Midbrain (tissue), 1 donor: ENCODE measurements at regions not wholly inside any gene's neighbourhood (a gene's known extent, or its start where the extent isn't known, plus 50 kb on each side); places are given as distances from the start of the nearest gene placed in this dataset.

ENCODE experiments used
- DNase-seq: peaks from one replicate; lab custom pipeline; 2025; lab: John Stamatoyannopoulos, UW

DNA sequence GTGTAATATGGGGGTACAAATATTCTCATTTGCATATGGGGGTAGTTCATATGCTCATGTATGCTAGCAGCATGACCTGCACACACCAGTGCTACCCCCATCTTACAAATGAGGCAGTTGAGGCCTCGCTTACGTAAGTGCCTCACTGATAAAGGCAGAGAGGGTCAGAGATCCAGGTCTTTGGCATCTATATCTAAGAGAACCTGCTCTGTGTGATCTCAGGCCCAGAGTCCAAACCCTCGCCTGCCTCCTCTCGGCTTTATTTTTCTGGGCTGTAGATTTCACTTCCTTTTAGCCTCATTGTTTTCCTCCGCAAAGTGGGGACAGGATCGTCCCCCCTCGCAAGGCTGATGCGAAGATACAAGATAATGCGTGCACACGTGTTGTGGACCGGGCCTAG is 325.2 kb downstream of the MN1 start:
- no peak for DNase-seq

DNA sequence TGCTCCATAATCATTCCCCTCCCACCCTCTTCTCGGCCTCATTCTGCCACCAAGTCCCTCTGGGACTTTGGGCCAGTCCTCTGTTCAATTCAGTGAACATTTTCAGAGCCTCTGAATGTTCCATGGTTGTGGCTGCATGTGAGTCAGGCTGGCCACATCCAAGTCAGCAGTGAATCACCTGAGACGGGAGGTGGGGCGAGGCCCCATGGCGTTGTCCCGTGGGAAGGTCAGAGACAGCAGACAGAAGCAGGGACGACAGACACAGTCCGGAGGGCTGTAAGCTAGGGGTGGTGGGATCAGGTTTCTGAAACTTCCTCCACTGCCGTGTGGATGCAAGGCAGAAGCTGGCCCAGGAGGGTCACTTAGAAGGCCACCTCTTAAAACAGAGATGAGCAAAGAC is 324.8 kb downstream of the MN1 start:
- DNase-seq: no peak

- DNase-seq: no peak
Measured at GRCh38 chr22:27477171-27477570, 324.4 kb downstream of the MN1 start.

DNA sequence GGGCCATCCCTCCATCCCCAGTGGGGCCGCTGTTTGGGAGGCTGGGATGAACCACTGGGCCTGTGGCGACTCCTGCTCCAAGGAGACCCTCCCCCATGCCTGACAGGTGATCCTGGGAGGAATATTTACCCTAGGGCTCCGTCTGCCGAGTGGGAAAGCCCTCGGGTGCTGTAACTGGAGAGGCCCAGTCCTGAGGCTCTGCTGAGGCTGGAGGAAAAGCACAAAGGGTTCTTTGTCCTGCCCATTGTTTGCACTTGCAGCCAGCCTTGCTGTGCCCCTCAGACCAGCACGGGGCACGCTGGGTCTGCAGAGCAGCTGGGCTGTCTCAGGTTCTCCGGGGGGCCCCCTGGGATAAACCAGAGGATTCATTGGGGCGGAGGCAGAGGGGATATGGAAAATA is 321.1 kb downstream of the MN1 start:
- DNase-seq: peak; percentile 64

- no peak for DNase-seq
Measured at GRCh38 chr22:27482402-27482801, 319.2 kb downstream of the MN1 start.

DNA sequence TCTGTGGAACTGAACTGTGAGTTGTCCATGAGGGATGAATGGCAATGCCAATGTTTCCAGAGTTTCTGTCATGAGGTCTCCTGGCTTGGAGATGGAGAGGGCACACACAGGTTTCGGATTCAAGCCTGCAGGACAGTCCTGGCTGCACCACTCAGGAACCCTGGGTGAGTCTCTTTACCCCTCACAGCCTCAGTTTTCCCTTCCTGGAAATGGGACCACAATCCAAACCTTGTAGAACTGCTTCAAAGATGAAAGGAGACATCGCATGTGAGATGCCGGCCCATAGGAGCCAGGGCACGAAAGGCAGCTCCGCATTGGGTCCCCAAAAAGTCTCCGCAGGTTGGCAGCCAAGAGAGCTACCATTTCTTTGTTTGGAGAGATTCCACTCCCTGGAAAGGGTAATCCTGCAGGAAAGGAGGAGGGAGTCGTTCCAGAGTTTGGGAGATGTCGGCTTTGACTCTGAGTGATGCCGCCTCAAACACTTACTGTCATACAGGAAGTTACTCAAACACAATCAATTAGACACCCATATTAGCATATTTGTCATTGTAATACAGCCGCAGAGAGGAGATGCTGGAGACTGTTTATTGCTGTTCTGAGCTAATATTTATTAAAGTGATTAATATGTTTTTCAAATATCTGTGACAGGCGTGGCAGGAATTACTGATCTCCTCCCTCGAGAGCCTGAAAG is 318.3 kb downstream of the MN1 start:
- no peak for DNase-seq

GRCh38 chr22:27485842-27486241 is 315.7 kb downstream of the MN1 start:
- no peak for DNase-seq

- no peak for DNase-seq
Measured at GRCh38 chr22:27487600-27488452, 313.7 kb downstream of the MN1 start.

DNA sequence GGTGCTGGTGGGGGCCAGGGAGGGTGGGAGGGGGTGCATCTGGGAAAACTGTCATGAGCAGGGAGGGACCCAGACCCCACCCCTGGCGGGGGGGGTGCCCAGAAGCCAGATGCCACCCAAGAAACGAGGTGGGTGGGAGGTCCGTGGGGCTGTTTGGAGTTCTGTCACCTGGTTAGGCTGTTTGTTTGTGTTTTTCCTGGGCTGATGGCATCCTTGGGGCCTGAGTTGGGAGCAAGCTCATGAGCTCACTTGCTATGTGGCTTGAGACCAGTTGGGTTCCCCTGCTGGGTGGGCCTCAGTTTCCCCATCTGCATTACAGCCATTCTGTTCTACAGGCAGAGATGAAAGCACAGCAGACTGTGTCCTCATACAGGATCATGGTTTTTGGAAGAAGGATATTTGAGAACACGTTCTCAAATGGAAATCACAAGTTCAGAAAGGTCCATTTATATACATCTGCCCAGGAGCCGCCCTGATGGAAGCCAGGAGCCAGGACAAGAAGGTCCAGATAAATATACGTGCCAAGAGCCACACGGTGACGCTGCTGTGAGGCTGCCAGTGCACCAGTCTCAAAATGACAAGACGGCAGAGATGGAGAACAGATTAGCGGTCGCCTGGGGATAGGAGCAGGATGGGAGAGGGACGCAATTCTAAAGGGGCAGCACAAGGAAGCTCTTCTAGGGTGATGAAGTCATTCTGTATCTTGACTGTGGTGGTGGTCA is 312.9 kb downstream of the MN1 start:
- no peak for DNase-seq

DNA sequence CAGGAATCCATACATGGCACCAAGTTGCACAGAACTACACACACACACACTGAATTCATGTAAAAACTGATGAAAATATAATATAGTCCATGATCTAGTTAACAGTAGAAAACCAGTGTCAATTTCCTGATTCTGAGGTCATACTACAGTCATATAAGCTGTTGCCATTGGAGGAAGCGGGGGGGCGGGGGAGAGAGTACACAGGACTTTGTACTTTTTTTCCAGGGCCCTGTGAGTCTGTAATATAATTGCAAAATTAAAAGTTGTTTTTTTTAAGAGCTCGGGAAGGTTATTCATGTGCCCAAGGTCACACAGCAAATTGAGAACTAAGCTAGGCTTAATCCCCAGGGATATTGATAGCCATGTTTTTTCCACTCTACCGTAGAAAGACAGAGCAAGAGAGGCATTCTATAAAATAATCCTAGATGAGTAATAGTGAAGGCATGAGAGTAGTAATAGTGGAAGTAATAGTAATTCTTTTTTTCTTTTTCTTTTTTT is 312.3 kb downstream of the MN1 start:
- DNase-seq: no peak

DNA sequence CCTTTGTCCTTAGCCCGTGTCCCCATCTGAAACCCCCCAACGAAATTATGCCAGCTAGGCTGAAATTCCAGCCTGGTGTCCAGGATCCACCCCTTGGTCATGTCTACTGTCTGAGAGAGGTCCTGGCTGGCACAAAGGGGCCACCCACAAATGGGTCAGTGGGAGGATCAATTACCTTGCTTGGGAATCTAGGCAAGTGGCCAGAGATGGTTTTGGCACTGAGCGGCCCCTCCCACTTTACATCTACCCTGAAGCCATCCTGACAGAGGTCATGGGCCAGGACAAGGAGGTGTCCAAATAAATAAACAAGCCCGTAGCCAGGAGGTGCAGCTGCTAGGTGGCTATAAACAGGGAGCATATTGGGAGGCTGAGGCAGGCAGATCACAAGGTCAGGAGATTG is 311.5 kb downstream of the MN1 start:
- DNase-seq: no peak

DNA sequence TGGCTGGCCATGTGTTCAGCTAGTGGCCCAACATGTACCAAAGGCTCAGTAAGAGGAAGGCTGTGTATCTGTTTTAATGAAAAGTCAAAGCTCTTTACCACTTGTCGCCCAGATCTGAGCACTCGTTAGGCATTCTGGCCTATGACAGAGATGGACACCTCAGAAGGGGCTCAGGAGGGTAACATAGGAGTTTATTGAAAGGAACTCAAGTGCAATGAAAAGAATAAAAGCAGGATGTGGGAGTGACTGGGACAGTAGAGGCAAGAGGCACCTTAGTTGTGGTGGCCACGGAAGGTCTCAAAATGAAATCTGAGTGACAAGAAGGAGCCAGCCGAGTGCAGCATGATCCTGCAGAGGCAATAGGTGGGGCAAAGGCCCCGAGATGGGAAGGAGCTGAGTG is 309.7 kb downstream of the MN1 start:
- DNase-seq: no peak

DNA sequence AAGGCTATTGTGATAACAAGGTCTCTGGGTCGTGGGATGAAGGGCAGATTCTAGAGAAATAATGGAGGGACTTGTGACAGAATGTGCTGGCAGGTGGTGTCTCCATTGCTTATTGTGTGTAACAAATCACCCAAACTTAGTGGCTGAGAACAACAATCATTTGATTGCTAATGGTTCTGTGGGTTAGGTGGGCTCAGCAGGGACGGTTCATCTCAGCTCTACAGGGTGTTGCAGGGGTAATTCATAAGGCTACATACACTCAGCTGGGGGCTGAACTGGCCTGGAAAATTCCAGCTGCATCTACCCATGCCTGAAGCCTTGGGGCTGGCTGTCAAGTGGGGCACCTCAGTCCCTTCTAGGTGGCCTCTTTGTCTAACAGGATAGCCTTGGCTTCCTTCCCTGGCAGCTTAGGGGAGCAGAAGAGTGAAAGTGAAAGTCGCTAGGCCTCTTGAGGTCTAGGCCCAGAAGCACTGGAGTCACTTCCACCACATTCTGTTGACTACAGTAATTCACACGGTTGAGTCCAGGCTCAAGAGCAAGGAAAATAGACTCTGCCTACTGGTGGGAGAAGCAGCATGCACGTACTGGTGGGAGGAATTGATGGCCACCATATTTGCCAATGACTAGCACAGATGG is 308.9 kb downstream of the MN1 start:
- DNase-seq: no peak

DNA sequence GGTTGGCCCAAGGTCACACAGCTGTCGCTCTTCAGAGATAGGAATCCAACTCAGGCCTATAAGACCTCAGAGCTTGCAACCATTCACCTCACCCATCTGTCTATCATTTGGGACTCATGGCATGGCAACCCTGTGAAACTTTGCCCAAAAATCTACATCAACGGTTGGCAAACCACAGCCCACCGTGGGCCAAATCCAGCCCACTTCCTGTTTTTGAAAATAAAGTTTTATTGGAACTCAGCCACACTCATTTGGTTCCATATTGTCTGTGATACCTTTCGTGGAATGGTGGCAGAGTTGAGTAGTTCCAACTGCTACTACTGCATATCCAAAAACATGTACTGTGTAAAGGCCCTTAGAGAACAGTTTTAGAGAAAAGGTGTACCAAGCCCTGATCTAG is 307.8 kb downstream of the MN1 start:
- no peak for DNase-seq

DNA sequence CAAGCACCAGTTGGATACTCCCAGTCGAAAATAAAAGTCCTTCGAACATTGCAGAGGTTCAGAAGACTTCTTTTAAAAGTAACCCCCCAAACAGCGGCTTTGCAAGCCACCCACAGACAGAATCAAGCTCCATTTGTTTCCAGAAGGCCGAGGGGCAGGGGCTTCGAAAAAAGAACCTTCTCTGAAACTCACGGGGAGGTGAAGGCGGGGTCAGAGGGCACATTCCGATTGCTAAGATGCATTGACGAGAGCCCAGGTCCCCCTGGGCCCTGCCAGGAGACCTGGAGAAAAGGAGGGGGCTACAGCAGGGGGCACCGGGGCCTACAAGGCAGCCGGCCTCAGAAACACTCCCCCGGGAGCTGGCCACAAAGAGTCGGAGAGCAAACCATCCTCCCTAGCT is 306.8 kb downstream of the MN1 start:
- DNase-seq: no peak

DNA sequence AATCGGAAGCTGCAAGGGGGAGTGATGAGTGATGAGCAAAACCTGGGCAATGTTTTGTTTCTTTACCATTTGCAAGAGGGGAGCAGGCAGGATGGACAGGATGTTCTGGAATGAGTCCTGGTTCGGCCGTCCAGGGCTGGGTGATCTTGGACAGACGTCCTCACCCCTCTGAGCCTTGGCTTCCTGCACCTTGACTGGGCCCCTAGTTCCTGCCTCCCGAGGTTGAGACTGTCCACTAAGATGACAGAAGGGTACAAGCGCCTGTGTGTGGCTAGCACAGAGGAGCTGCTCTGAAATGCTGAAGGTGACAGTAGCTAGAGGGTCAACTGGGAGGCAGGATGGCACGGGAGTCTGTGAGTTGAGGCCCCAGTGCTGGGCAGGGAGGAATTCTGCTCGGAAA is 306.2 kb downstream of the MN1 start:
- no peak for DNase-seq

DNA sequence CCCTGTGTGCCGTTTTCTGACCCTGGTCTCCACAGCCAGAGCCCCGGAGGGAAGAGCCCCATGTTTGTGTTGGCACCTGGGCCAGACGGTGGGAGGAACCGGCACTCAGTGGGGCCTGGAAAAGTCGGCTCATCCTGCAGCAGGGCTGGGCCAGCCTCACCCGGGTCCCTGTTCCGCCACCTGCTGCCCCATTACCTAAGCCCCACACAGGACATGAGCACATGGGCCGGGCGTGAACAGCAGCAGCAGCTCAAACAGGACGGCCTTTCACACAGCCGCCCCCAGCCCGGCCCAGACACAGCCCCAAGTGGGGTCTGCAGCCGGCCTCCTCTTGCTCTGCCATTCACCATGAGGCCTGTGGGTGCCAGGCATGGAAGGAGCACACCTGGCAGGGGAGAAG is 302.4 kb downstream of the MN1 start:
- DNase-seq: no peak

DNA sequence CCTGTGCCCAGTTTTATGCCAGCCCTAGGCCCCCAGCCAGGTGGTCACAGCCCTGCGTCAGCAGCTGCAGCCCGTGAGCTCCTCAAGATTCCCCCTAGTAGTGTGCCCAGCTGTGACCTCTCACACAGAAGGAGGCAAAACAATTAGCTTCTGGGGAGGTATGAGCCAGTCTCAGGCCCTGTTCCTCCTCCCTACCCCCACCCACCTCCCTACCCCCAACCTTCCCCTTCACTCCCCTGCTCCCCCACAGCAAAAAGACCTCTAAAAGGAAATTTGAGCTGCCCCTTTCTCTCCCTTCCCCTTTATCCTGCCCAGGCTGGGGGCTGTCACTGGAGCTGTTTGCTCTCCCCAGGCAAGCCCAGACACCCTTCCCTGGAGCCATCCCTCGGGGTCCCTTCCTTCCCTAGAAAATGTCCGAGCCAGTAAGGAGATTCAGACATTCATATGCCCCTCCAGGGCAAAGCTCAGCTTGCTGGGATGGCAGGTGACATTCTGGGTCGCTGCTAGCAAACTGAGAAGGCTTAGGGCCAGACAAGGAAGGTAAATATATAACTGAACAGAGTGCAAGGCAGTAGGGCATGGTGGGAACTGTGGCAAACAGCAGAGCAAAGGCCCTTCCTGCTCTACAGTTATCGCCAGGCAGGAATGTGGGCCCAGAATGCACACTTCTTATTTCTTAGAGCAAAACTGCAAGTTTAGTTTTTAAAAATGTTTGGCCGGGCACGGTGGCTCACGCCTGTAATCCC is 300.2 kb downstream of the MN1 start:
- no peak for DNase-seq

GRCh38 chr22:27502327-27502726 is 299.2 kb downstream of the MN1 start:
- DNase-seq: no peak

DNA sequence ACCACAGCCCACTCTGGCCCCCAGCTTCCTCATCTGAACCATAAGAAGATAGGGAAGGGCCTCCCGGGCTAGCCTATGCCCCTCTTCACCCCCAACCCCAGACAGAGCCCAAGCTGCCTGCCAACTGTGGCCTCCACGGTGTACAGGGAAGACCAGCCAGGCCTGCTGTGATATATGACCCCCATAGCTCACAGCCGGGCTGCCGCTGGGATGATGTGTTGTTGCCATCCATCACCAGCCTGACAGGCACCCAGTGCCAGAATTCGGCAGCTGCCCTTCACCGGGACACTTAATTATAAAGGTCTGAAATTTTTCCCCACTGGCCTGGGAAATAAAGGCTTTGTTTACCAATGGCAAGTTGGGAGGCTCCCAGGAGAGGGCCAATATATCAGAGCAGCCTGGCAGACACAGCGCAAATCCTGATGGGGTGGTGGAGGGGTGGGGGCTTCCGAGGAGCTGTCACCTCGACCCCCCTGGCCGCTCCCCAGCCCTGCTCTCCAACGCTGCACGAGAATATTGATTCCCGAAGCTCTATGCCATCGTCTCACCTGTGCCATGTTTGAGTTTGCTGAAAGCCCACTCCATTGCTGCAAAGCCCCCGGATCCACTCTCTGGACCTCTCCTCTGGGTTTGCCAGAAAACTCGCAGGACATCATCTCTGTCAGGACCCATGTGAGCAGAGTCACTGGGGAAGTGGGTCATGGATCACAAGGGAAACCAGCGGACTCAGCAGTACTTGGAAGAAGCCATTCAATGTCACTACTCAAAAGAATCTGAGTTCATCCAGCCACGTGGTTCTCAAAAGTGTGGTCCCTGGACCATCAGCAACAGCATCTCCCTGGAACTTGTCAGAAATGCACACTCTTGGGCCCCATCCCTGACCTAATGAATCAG is 296.9 kb downstream of the MN1 start:
- no peak for DNase-seq
